CD14-positive monocyte (primary cell): ENCODE measurements at regions not wholly inside any gene's neighbourhood (a gene's known extent, or its start where the extent isn't known, plus 50 kb on each side); places are given as distances from the start of the nearest gene placed in this dataset.

ENCODE experiments used
- DNase-seq, 3 donors: peaks; one replicate each; pipeline ENCODE4 v3.0.0-alpha.2; 2011 to 2022
- H2AFZ ChIP-seq: 2 replicates; pipeline ENCODE4 v1.6.0; 2012; ENCODE audit warnings: mild to moderate bottlenecking, low read depth, low read length, inconsistent platforms; ENCODE audit not compliant: insufficient read depth, poor library complexity, severe bottlenecking
- H3K27ac ChIP-seq, 2 donors: 1 replicate in 1 of 2; 2 replicates in 1 of 2; pipeline ENCODE4 v1.5.1; 2012 to 2013; ENCODE audit warnings: low read length in 2 of 2, control low read depth in 1 of 2, inconsistent platforms in 1 of 2, low read depth in 1 of 2, mild to moderate bottlenecking in 1 of 2
- H3K27me3 ChIP-seq, 2 donors: one replicate each; pipeline versions ENCODE4 v1.6.0 to v1.6.1; 2011 to 2013; ENCODE audit warnings: low read length in 2 of 2; ENCODE audit not compliant: control insufficient read depth in 2 of 2, insufficient read depth in 2 of 2
- H3K36me3 ChIP-seq, 2 donors: replicated peaks in 1 of 2; 1 replicate in 1 of 2; 2 replicates in 1 of 2; pipeline versions ENCODE4 v1.5.1 to v1.6.1; 2012 to 2013; ENCODE audit warnings: low read length in 2 of 2, control low read depth in 1 of 2, inconsistent platforms in 1 of 2, mild to moderate bottlenecking in 1 of 2; ENCODE audit not compliant: insufficient read depth in 2 of 2, control insufficient read depth in 1 of 2
- H3K4me1 ChIP-seq, 2 donors: 1 replicate in 1 of 2; 2 replicates in 1 of 2; pipeline versions ENCODE4 v1.5.1 to v1.6.1; 2012 to 2013; ENCODE audit warnings: low read length in 2 of 2, control low read depth in 1 of 2, inconsistent platforms in 1 of 2, mild to moderate bottlenecking in 1 of 2, moderate library complexity in 1 of 2; ENCODE audit not compliant: insufficient read depth in 2 of 2, control insufficient read depth in 1 of 2
- H3K4me2 ChIP-seq: replicated peaks from 2 replicates; pipeline ENCODE3; 2012; ENCODE audit warnings: low read length, moderate library complexity, mild to moderate bottlenecking; ENCODE audit not compliant: poor library complexity, severe bottlenecking; ENCODE audit errors: extremely low read depth
- H3K4me3 ChIP-seq, 3 experiments: fragments of 200-600 bp in 1 of 3; sonication (generic) in 1 of 3; replicated peaks in 1 of 3; 1 replicate in 2 of 3; 2 replicates in 1 of 3; pipeline ENCODE4 v1.5.1; 2011 to 2013; ENCODE audit warnings: low read length in 3 of 3, mild to moderate bottlenecking in 3 of 3, control low read depth in 2 of 3, low read depth in 2 of 3, inconsistent platforms in 1 of 3, moderate library complexity in 1 of 3
- H3K79me2 ChIP-seq: 2 replicates; pipeline ENCODE4 v1.6.0; 2012; ENCODE audit warnings: mild to moderate bottlenecking, control low read depth, inconsistent platforms, low read length, moderate library complexity; ENCODE audit not compliant: insufficient read depth
- H3K9ac ChIP-seq: 2 replicates; pipeline ENCODE4 v1.6.0; 2017; ENCODE audit warnings: low read length, mild to moderate bottlenecking; ENCODE audit not compliant: insufficient read depth, poor library complexity, severe bottlenecking
- H3K9me3 ChIP-seq, 2 donors: replicated peaks in 1 of 2; 1 replicate in 1 of 2; 2 replicates in 1 of 2; pipeline versions ENCODE4 v1.5.1 to v1.6.1; 2012 to 2013; ENCODE audit warnings: low read length in 2 of 2, control low read depth in 1 of 2; ENCODE audit not compliant: control insufficient read depth in 1 of 2, insufficient read depth in 1 of 2
- H4K20me1 ChIP-seq: 2 replicates; pipeline ENCODE4 v1.6.0; 2012; ENCODE audit warnings: mild to moderate bottlenecking, low read length, control low read depth, moderate library complexity; ENCODE audit not compliant: insufficient read depth
- H3K27ac Mint-ChIP-seq, 7 donors: one replicate each; pipeline ENCODE4 v1.8.0; 2020; ENCODE audit warnings: mild to moderate bottlenecking in 7 of 7, mixed read lengths in 7 of 7, moderate library complexity in 6 of 7, inconsistent platforms in 2 of 7
- H3K27me3 Mint-ChIP-seq, 3 donors: one replicate each; pipeline ENCODE4 v1.8.0; 2021 to 2022; ENCODE audit warnings: low read depth in 3 of 3, mild to moderate bottlenecking in 3 of 3, mixed read lengths in 3 of 3, moderate library complexity in 3 of 3, inconsistent platforms in 1 of 3
- H3K36me3 Mint-ChIP-seq, 2 donors: one replicate each; pipeline ENCODE4 v1.8.0; 2020; ENCODE audit warnings: mixed read lengths in 2 of 2, inconsistent platforms in 1 of 2, mild to moderate bottlenecking in 1 of 2
- H3K4me1 Mint-ChIP-seq: one replicate; pipeline ENCODE4 v1.8.0; 2020; ENCODE audit warnings: mild to moderate bottlenecking, mixed read lengths
- H3K4me3 Mint-ChIP-seq, 2 donors: one replicate each; pipeline ENCODE4 v1.8.0; 2020; ENCODE audit warnings: mild to moderate bottlenecking in 2 of 2, mixed read lengths in 2 of 2, moderate library complexity in 1 of 2
- H3K9me3 Mint-ChIP-seq, 7 donors: one replicate each; pipeline ENCODE4 v1.8.0; 2020 to 2022; ENCODE audit warnings: mixed read lengths in 7 of 7, mild to moderate bottlenecking in 6 of 7, moderate library complexity in 6 of 7, inconsistent platforms in 2 of 7
- CTCF ChIP-seq: fragments of 200-600 bp; IDR thresholded peaks from one replicate; pipeline ENCODE4 v1.8.0; 2022; ENCODE audit warnings: antibody characterized with exemption, mild to moderate bottlenecking
- WGBS: methylation state at CpG from one replicate; pipeline ENCODE4 v1.1.5; 2013; ENCODE audit warnings: missing lambda C conversion rate; ENCODE audit not compliant: insufficient coverage; 5-methylcytosine and 5-hydroxymethylcytosine counted together
- intact Hi-C, 2 donors: fragments of 100-400 bp; cut with micrococcal nuclease; formaldehyde crosslinking; loops; one replicate each; pipeline versions ENCODE4 v1.15.0 to v1.15.1; 2023

GRCh38 chr10:78365694-78366093 is 332.0 kb downstream of the RPS24 start:
- no CpG with 5 or more reads among the region's 4 CpGs for WGBS
- no peaks in the 10 kb centered on the region for H3K9me3 ChIP-seq

GRCh38 chr10:78366663-78367411 is 333.2 kb downstream of the RPS24 start:
- no peak for TF ChIP-seq CTCF
- Mint-ChIP-seq H3K27ac (peak overlapping the region in 1 of 7 donors; percentile 41), H3K9me3 (peaks cover 0 to 9% (median 3%) of the 10 kb centered on the region in 7 donors), H3K4me3 (no peak overlapping the region), H3K27me3 (peaks cover 0 to 5% (median 3%) of the 10 kb centered on the region in 3 donors), H3K36me3 (peaks cover 4 to 5% of the 10 kb centered on the region in 2 donors), H3K4me1 (peaks cover 12% of the 10 kb centered on the region)
- intact Hi-C loops = no loop called here
- Histone ChIP-seq H3K4me2 (no peak overlapping the region), H3K9ac (no peak overlapping the region), H3K27me3 (no peaks in the 10 kb centered on the region), H3K4me1 (peaks cover 10 to 12% of the 10 kb centered on the region in 2 donors), H3K79me2 (no peaks in the 10 kb centered on the region), H3K36me3 (no peaks in the 10 kb centered on the region), H2AFZ (no peak overlapping the region), H3K4me3 (no peak overlapping the region), H4K20me1 (no peaks in the 10 kb centered on the region), H3K27ac (no peak overlapping the region), H3K9me3 (no peaks in the 10 kb centered on the region)
- WGBS = 97% methylated on average over 15 of the region's 15 CpGs
- no peak for DNase-seq

More at GRCh38 chr10:78365694-78366093, 332.0 kb downstream of the RPS24 start:
- Histone ChIP-seq H3K79me2 (no peaks in the 10 kb centered on the region), H2AFZ (no peak overlapping the region), H3K27me3 (no peaks in the 10 kb centered on the region), H4K20me1 (no peaks in the 10 kb centered on the region), H3K4me2 (no peak overlapping the region), H3K4me3 (no peak overlapping the region), H3K27ac (no peak overlapping the region), H3K36me3 (no peaks in the 10 kb centered on the region), H3K4me1 (peaks cover 13 to 15% of the 10 kb centered on the region in 2 donors), H3K9ac (no peak overlapping the region)
- H3K27me3 Mint-ChIP-seq = peaks cover 0 to 5% (median 3%) of the 10 kb centered on the region in 3 donors
- TF ChIP-seq CTCF = no peak
- H3K9me3 Mint-ChIP-seq = peaks cover 0 to 10% (median 3%) of the 10 kb centered on the region in 7 donors
- no peak overlapping the region for H3K4me3 Mint-ChIP-seq
- H3K36me3 Mint-ChIP-seq = peaks cover 4 to 6% of the 10 kb centered on the region in 2 donors
- H3K4me1 Mint-ChIP-seq = peaks cover 19% of the 10 kb centered on the region
- DNase-seq = no peak
- no peak overlapping the region for H3K27ac Mint-ChIP-seq
- intact Hi-C loops = no loop called here
